ENCODE measurements at regions not wholly inside any gene's neighbourhood (a gene's known extent, or its start where the extent isn't known, plus 50 kb on each side); places are given as distances from the start of the nearest gene placed in this dataset.

- H3K27ac ChIP-seq (replicated peaks in 1 of 4), result no peak overlapping the region
- no peaks in the 10 kb centered on the region for H3K36me3 ChIP-seq
- no peaks in the 10 kb centered on the region for H3K9me3 ChIP-seq
- H3K27me3 ChIP-seq, result no peaks in the 10 kb centered on the region
- peaks cover 0 to 11% (median 7%) of the 10 kb centered on the region in 4 donors for H3K4me1 ChIP-seq
- TF ChIP-seq EP300 (IDR thresholded peaks at IDR 0.05), result no peak
- TF ChIP-seq POLR2A (IDR thresholded peaks at IDR 0.05; ENCODE audit: low read depth), result no peak
- TF ChIP-seq, protein P1, sequence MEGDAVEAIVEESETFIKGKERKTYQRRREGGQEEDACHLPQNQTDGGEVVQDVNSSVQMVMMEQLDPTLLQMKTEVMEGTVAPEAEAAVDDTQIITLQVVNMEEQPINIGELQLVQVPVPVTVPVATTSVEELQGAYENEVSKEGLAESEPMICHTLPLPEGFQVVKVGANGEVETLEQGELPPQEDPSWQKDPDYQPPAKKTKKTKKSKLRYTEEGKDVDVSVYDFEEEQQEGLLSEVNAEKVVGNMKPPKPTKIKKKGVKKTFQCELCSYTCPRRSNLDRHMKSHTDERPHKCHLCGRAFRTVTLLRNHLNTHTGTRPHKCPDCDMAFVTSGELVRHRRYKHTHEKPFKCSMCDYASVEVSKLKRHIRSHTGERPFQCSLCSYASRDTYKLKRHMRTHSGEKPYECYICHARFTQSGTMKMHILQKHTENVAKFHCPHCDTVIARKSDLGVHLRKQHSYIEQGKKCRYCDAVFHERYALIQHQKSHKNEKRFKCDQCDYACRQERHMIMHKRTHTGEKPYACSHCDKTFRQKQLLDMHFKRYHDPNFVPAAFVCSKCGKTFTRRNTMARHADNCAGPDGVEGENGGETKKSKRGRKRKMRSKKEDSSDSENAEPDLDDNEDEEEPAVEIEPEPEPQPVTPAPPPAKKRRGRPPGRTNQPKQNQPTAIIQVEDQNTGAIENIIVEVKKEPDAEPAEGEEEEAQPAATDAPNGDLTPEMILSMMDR (IDR thresholded peaks at IDR 0.05), result no peak
- TF ChIP-seq POLR2AphosphoS5 (IDR thresholded peaks at IDR 0.05), result no peak
- H3K4me3 ChIP-seq, result no peak overlapping the region
- 63% methylated on average over 3 of the region's 3 CpGs for WGBS
- intact Hi-C loops (cut with DNase I), result no loop called here
- no peak for DNase-seq (ENCODE audit: extremely low spot score)
These were observed 981.9 kb upstream of the ADGRL4 start for GRCh38 chr1:79988401-79988800.

GRCh38 chr1:79982211-79982610 is 975.7 kb upstream of the ADGRL4 start:
- Histone ChIP-seq H3K4me1 (peaks cover 13 to 38% (median 35%) of the 10 kb centered on the region in 4 donors), H3K27me3 (no peaks in the 10 kb centered on the region), H3K27ac (replicated peaks in 1 of 4) (peak overlapping the region; percentile 53 to 71 (median 62)), H3K36me3 (no peaks in the 10 kb centered on the region), H3K9me3 (no peaks in the 10 kb centered on the region), H3K4me3 (no peak overlapping the region)
- no peak for TF ChIP-seq EP300 (IDR thresholded peaks at IDR 0.05)
- TF ChIP-seq POLR2AphosphoS5 (IDR thresholded peaks at IDR 0.05), result peak; percentile 67 to 84
- TF ChIP-seq, protein P1 (IDR thresholded peaks at IDR 0.05), result peak in 1 of 3 experiments; percentile 17
- TF ChIP-seq POLR2A (IDR thresholded peaks at IDR 0.05; ENCODE audit: low read depth), result no peak
- intact Hi-C loops (cut with DNase I), result no loop called here
- 7% methylated on average over 3 of the region's 3 CpGs for WGBS
- DNase-seq (ENCODE audit: extremely low spot score), result peak; percentile 94

- 83% methylated on average over 4 of the region's 4 CpGs for WGBS
- H3K27me3 ChIP-seq, result no peaks in the 10 kb centered on the region
- intact Hi-C loops (cut with DNase I), result no loop called here
- DNase-seq (ENCODE audit: extremely low spot score), result no peak
- peak overlapping the region; percentile 52 to 71 (median 55) for H3K27ac ChIP-seq (replicated peaks in 1 of 4)
- no peaks in the 10 kb centered on the region for H3K36me3 ChIP-seq
- H3K4me3 ChIP-seq, result no peak overlapping the region
- no peaks in the 10 kb centered on the region for H3K9me3 ChIP-seq
- no peak for TF ChIP-seq POLR2A (IDR thresholded peaks at IDR 0.05; ENCODE audit: low read depth)
- no peak for TF ChIP-seq POLR2AphosphoS5 (IDR thresholded peaks at IDR 0.05)
- H3K4me1 ChIP-seq, result peaks cover 13 to 46% (median 30%) of the 10 kb centered on the region in 4 donors
These were observed 975.0 kb upstream of the ADGRL4 start for GRCh38 chr1:79981481-79981880.

GRCh38 chr1:79979346-79979745 is 972.8 kb upstream of the ADGRL4 start:
- intact Hi-C loops (cut with DNase I), result no loop called here
- Histone ChIP-seq H3K27ac (replicated peaks in 1 of 4) (no peak overlapping the region), H3K9me3 (no peaks in the 10 kb centered on the region), H3K27me3 (no peaks in the 10 kb centered on the region), H3K4me1 (peaks cover 13 to 48% (median 26%) of the 10 kb centered on the region in 4 donors), H3K36me3 (no peaks in the 10 kb centered on the region), H3K4me3 (no peak overlapping the region)
- TF ChIP-seq, protein P1 (IDR thresholded peaks at IDR 0.05), result no peak
- TF ChIP-seq EP300 (IDR thresholded peaks at IDR 0.05), result no peak
- TF ChIP-seq POLR2AphosphoS5 (IDR thresholded peaks at IDR 0.05), result no peak
- no peak for TF ChIP-seq POLR2A (IDR thresholded peaks at IDR 0.05; ENCODE audit: low read depth)
- DNase-seq (ENCODE audit: extremely low spot score), result no peak

GRCh38 chr1:79976287-79976686 is 969.8 kb upstream of the ADGRL4 start:
- H3K27me3 ChIP-seq, result no peaks in the 10 kb centered on the region
- 62% methylated on average over 3 of the region's 3 CpGs for WGBS
- no peaks in the 10 kb centered on the region for H3K9me3 ChIP-seq
- no peak for TF ChIP-seq POLR2A (IDR thresholded peaks at IDR 0.05; ENCODE audit: low read depth)
- TF ChIP-seq EP300 (IDR thresholded peaks at IDR 0.05), result no peak
- no peak overlapping the region for H3K4me3 ChIP-seq
- peaks cover 0 to 23% (median 5%) of the 10 kb centered on the region in 4 donors for H3K4me1 ChIP-seq
- no peaks in the 10 kb centered on the region for H3K36me3 ChIP-seq
- intact Hi-C loops (cut with DNase I), result no loop called here
- no peak for DNase-seq (ENCODE audit: extremely low spot score)
- H3K27ac ChIP-seq (replicated peaks in 1 of 4), result no peak overlapping the region

DNA sequence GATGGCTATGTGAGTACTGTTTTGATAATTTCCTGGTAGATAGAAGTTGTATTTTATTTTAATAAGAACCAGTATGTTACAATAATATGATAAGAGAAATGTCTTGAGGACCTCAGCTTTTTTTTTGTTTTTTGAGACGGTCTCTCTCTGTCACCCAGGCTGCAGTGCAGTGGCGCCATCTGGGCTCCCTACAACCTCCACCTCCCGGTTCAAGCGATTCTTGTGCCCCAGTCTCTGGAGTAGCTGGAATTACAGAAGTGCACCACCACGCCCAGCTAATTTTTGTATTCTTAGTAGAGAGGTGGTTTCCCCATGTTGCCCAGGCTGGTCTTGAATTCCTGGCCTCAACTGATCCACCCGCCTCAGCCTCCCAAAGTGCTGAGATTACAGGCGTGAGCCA is 968.1 kb upstream of the ADGRL4 start:
- TF ChIP-seq, protein P1 (IDR thresholded peaks at IDR 0.05), result no peak
- TF ChIP-seq EP300 (IDR thresholded peaks at IDR 0.05), result no peak
- no peak for TF ChIP-seq POLR2A (IDR thresholded peaks at IDR 0.05; ENCODE audit: low read depth)
- TF ChIP-seq POLR2AphosphoS5 (IDR thresholded peaks at IDR 0.05), result no peak
- Histone ChIP-seq H3K36me3 (no peaks in the 10 kb centered on the region), H3K27me3 (no peaks in the 10 kb centered on the region), H3K27ac (replicated peaks in 1 of 4) (no peak overlapping the region), H3K4me3 (no peak overlapping the region), H3K9me3 (no peaks in the 10 kb centered on the region), H3K4me1 (peaks cover 0 to 17% (median 2%) of the 10 kb centered on the region in 4 donors)
- intact Hi-C loops (cut with DNase I), result no loop called here
- no peak for DNase-seq (ENCODE audit: extremely low spot score)
- 94% methylated on average over 7 of the region's 7 CpGs for WGBS
